GM13976 (cell line): ENCODE measurements at regions not wholly inside any gene's neighbourhood (a gene's known extent, or its start where the extent isn't known, plus 50 kb on each side); places are given as distances from the start of the nearest gene placed in this dataset.

Experiments used
- DNase-seq: peaks from one replicate; pipeline ENCODE4 v3.0.0; 2012; ENCODE audit warnings: low spot score
- in situ Hi-C: fragments of 300-500 bp; cut with MboI; formaldehyde crosslinking; loops from one replicate; pipeline ENCODE4 v1.12.0; 2022; ENCODE audit warnings: low sequenced_read_pairs, mixed read lengths, inconsistent platforms; ENCODE audit not compliant: unreplicated experiment
- TF ChIP-seq, protein P1 (sequence below): IDR thresholded peaks from 2 replicates; pipeline ENCODE4 v1.5.1; 2012; ENCODE audit warnings: borderline replicate concordance, mild to moderate bottlenecking; ENCODE audit not compliant: insufficient read depth; ENCODE audit errors: extremely low read depth, missing control alignments, control extremely low read depth

GRCh38 chr4:19540859-19541540, 710.7 kb upstream of the SLIT2 start:
- DNase-seq = no peak
- in situ Hi-C loops = no loop called here
- TF ChIP-seq, protein P1, sequence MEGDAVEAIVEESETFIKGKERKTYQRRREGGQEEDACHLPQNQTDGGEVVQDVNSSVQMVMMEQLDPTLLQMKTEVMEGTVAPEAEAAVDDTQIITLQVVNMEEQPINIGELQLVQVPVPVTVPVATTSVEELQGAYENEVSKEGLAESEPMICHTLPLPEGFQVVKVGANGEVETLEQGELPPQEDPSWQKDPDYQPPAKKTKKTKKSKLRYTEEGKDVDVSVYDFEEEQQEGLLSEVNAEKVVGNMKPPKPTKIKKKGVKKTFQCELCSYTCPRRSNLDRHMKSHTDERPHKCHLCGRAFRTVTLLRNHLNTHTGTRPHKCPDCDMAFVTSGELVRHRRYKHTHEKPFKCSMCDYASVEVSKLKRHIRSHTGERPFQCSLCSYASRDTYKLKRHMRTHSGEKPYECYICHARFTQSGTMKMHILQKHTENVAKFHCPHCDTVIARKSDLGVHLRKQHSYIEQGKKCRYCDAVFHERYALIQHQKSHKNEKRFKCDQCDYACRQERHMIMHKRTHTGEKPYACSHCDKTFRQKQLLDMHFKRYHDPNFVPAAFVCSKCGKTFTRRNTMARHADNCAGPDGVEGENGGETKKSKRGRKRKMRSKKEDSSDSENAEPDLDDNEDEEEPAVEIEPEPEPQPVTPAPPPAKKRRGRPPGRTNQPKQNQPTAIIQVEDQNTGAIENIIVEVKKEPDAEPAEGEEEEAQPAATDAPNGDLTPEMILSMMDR = no peak

DNA sequence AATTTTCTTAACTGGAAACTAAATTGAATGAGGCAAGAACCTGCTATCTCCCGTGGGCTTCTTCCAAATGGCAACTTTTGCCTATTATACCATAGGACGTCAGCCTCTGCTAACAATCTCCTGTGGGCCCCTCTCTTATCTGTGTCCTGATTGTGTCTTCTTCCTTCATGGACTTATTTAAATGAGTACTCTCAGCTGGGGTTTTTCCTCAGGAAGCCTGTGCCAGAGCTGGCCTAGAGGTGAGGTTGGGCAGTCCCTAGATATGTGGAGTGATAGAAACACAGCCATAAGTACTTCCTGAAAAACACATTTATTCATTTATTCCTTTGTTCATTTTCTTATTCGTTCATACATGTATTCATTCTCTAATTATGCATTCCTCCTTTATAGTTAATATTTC, 712.5 kb upstream of the SLIT2 start:
- TF ChIP-seq, protein P1 = no peak
- DNase-seq = no peak
- in situ Hi-C loops = no loop called here

GRCh38 chr4:19534159-19534558, 717.5 kb upstream of the SLIT2 start:
- TF ChIP-seq, protein P1 = no peak
- no peak for DNase-seq
- in situ Hi-C loops = no loop called here

GRCh38 chr4:19531906-19532848, 719.5 kb upstream of the SLIT2 start:
- DNase-seq = no peak
- TF ChIP-seq, protein P1 = no peak
- in situ Hi-C loops = no loop called here

DNA sequence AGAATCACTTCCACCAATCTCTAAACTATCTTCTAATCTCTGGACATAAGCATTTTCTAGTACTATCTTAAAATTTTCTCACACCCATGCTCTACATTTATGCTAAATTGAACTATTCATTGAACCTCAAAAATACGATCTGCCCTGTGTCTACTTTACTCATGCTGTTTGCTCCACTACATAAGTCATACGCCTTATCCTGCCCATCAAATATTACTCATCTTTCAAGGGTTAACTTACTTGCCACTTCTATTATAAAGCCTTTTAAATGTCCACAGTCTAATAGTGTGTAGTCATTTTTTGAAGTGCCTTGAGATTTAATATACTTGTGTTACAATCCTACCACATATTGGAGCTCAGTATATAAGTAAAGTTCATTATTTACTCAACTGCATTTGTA, 727.7 kb upstream of the SLIT2 start:
- in situ Hi-C loops = no loop called here
- TF ChIP-seq, protein P1 = no peak
- DNase-seq = no peak

DNA sequence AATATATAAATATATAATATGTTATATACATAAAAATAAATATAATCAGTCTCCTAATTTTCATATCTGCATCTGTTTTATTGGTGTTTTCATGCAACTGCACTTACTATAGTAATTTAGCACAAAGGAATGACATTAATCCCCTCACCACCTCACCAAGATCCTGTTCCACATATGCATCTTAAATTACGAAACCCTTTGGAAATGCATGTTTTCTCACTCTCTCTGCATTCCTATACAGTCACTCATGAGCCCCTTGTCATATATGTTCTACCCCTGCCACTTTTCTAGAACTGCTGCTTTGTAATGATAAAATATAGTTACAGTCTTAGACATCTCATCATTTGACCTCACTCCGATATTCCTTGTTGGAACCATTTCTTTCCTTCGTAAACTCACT, 728.7 kb upstream of the SLIT2 start:
- TF ChIP-seq, protein P1 = no peak
- in situ Hi-C loops = no loop called here
- DNase-seq = no peak
